ENCODE measurements at regions not wholly inside any gene's neighbourhood (a gene's known extent, or its start where the extent isn't known, plus 50 kb on each side); places are given as distances from the start of the nearest gene placed in this dataset.

GRCh38 chr2:188835821-188836220, 138.4 kb upstream of the COL3A1 start:
- TF ChIP-seq, protein P1, sequence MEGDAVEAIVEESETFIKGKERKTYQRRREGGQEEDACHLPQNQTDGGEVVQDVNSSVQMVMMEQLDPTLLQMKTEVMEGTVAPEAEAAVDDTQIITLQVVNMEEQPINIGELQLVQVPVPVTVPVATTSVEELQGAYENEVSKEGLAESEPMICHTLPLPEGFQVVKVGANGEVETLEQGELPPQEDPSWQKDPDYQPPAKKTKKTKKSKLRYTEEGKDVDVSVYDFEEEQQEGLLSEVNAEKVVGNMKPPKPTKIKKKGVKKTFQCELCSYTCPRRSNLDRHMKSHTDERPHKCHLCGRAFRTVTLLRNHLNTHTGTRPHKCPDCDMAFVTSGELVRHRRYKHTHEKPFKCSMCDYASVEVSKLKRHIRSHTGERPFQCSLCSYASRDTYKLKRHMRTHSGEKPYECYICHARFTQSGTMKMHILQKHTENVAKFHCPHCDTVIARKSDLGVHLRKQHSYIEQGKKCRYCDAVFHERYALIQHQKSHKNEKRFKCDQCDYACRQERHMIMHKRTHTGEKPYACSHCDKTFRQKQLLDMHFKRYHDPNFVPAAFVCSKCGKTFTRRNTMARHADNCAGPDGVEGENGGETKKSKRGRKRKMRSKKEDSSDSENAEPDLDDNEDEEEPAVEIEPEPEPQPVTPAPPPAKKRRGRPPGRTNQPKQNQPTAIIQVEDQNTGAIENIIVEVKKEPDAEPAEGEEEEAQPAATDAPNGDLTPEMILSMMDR (IDR thresholded peaks at IDR 0.05) = no peak
- no peak for TF ChIP-seq EP300 (IDR thresholded peaks at IDR 0.05)
- TF ChIP-seq POLR2A (IDR thresholded peaks at IDR 0.05) = no peak

Measured in ovary (tissue), 3 donors.